ENCODE measurements at regions not wholly inside any gene's neighbourhood (a gene's known extent, or its start where the extent isn't known, plus 50 kb on each side); places are given as distances from the start of the nearest gene placed in this dataset.
"Not testable (repeated sequence)": the region's sequence is repeated elsewhere in the genome, so short reads cannot be mapped to it uniquely, and the experiment has no call there.

GRCh38 chrX:34493086-34493485 lies 164.0 kb downstream of the TMEM47 start:
- no peak for TF ChIP-seq ZFX (IDR thresholded peaks at IDR 0.05)
- TF ChIP-seq CTCF (conservative IDR thresholded peaks at IDR 0.05), result no peak
- H3K27ac ChIP-seq, result no peak overlapping the region

- TF ChIP-seq CTCF (conservative IDR thresholded peaks at IDR 0.05) (no peak), ZFX (IDR thresholded peaks at IDR 0.05) (no peak)
- H3K27ac ChIP-seq, result no peak overlapping the region
Observed at GRCh38 chrX:34491126-34491525, 166.0 kb downstream of the TMEM47 start.

- H3K27ac ChIP-seq, result no peak overlapping the region
- TF ChIP-seq ZFX (IDR thresholded peaks at IDR 0.05), result no peak
- TF ChIP-seq CTCF (conservative IDR thresholded peaks at IDR 0.05), result no peak
Observed at GRCh38 chrX:34487364-34487763, 169.7 kb downstream of the TMEM47 start.

GRCh38 chrX:34483980-34484379 lies 173.1 kb downstream of the TMEM47 start:
- no peak overlapping the region for H3K27ac ChIP-seq
- TF ChIP-seq CTCF (conservative IDR thresholded peaks at IDR 0.05) (no peak), ZFX (IDR thresholded peaks at IDR 0.05) (no peak)

GRCh38 chrX:34470507-34470906 lies 186.6 kb downstream of the TMEM47 start:
- TF ChIP-seq CTCF (conservative IDR thresholded peaks at IDR 0.05), result no peak
- no peak for TF ChIP-seq ZFX (IDR thresholded peaks at IDR 0.05)
- no peak overlapping the region for H3K27ac ChIP-seq

- TF ChIP-seq CTCF (conservative IDR thresholded peaks at IDR 0.05), result no peak
- no peak for TF ChIP-seq ZFX (IDR thresholded peaks at IDR 0.05)
- no peak overlapping the region for H3K27ac ChIP-seq
Observed at GRCh38 chrX:34467437-34467836, 189.6 kb downstream of the TMEM47 start.

- not testable (repeated sequence) for H3K27ac ChIP-seq
Observed at GRCh38 chrX:34463220-34463619, 193.9 kb downstream of the TMEM47 start.

GRCh38 chrX:34457850-34458249 lies 199.2 kb downstream of the TMEM47 start:
- H3K27ac ChIP-seq, result not testable (repeated sequence)

GRCh38 chrX:34437586-34437985 lies 219.5 kb downstream of the TMEM47 start:
- no peak overlapping the region for H3K27ac ChIP-seq
- TF ChIP-seq ZFX (IDR thresholded peaks at IDR 0.05) (no peak), CTCF (conservative IDR thresholded peaks at IDR 0.05) (no peak)

All from C4-2B (cell line).